Muscle of back (tissue), 3 donors: ENCODE measurements at regions not wholly inside any gene's neighbourhood (a gene's known extent, or its start where the extent isn't known, plus 50 kb on each side); places are given as distances from the start of the nearest gene placed in this dataset.

Source experiments
- DNase-seq, 3 donors: peaks; one replicate each; pipeline versions ENCODE4 v3.0.0 to v3.0.0-alpha.2; 2013

DNA sequence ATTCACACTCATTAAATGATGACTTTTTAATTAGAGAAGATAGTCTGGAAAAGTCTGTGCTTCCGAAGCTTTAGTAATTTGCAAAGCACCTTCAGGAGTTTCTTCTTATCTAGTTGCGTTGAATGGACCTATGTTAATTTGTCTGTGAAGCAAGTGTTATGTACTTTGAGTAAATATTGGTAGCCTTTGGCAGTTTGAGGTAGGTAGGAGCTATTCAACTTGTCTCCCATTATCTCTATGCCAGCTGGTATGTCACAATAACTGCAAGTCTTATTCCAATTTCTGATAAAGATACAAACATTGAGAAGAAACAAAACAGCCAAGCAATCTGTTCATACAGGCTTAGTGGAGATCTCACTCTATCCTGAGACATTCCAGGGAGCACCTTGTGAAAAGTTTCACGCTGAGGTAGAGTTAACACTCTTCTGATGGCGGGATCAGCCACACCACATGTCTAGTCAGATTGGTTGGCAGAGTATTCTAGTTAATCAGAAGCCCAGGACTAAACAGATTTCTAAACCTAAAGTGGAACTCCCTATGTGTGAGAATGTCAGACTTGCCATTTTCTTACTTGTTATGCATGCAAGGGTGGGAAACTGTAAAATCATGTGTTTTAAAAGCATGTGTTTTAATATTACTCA, 219.8 kb upstream of the MANEA start:
- no peak for DNase-seq

DNA sequence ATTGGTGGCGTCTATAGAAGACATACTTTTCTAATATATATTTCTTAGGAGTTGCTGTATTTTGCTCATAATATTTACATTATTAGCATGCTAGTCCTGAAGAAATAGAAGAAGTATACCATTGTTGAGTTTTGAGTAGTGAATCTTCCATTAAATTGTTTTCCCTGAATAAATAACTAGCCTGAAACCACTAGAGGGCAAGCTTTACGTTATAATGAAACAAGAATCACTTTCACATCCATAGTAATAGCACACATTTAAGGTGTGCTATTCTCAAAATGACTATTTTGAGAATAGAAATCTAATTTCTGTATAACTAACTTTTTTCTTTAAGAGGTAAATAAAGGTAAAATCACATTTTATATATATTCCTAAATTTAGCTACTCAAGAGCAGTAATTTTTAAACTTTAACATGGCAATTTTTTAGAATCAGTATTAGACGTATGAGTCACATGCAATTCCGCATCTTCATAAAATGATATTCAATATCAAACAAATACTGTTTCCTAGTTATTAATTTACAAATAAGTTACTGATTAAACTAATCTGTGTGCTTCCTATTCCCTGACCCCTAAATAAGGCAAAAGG, 213.2 kb upstream of the MANEA start:
- DNase-seq: peak in 1 of 3 donors; percentile 7

DNA sequence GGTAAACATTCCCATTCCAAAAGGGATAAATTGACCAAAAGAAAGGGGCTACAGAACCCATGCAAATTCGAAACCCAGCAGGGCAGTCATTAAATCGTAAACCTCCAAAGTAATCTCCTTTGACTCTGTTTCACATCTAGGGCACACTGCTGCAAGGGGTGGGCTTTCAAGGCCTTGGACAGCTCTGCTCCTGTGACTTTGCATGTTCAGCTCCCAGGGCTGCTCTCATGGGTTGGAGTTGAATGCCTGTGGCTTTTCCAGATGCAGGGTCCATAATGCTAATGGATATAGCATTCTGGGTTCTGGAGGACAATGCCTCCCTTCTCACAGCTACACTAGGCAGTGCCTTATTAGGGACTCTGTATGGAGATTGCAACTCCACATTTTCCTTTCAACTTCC, 211.9 kb upstream of the MANEA start:
- no peak for DNase-seq

DNA sequence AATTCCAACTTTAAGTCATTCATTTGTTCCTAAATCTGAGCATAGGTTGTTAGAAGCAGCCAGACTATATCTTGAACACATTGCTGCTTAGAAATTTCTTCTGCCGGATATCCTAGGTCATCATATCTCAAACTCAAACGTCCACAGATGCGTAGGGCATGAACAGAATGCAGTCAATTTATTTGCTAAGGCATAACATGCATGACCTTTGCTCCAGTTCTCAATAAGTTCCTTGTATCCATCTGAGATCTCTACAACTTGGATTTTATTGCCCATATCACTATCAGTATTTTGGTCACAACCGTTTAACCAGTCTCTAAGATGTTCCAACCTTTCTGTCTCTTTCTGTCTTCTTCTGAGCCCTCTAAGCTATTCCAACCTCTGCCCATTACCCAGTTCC, 210.9 kb upstream of the MANEA start:
- DNase-seq: no peak

DNA sequence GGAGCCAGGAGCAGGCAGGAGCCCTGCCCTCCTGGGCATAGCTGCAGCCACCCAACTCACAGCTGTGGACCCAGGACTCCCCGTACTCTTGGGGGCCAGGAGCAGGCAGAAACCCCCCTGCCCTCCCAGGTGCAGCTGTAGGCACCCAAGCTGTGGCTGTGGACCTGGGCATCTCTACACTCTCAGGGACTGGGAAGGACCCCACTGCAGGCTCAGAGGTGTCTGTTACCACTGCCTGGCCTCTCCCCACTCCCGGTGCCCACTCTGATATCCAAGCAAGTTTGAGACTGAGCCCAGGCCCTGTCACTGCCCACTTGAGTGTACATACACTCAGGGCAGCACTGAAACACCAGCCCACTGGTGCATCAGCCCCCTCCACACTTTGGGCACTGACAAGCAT, 193.5 kb upstream of the MANEA start:
- no peak for DNase-seq

DNA sequence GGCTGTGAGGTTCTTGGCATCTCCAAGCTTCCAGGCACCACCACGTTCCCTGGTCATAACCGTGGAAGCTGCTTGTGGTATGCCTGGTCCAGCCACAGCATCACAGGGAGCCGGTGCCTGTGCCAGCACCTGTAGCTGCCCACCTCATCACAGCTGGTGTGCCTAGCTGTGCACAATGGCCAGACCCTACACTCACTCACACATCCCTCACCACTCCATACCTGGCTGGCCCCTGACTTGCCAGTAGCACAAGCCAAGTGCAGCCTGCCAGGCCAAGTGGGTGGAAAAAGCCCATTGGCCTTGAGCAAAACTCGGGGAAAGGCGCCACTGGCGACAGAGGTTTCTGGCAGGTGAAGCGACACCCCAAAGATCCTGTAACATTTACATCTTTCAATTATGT, 192.3 kb upstream of the MANEA start:
- no peak for DNase-seq

DNA sequence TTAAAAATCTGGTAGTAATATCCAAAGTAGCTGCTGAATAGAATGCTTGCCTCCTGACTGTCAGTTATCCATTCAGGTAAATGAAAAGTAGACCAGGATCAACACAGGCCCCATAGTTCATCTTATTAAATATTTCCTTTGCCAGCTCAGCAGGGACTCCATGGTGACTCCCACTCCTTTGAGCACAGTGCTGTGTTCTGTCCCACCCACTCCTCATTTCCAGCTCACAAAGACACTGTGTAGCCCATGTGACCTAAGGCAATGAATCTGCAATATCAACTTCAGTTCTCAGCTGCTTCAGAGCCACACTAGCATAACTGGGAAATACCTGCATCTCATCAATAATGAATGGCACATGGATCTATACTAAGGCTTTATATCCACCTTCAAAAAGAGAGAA, 189.5 kb upstream of the MANEA start:
- no peak for DNase-seq

DNA sequence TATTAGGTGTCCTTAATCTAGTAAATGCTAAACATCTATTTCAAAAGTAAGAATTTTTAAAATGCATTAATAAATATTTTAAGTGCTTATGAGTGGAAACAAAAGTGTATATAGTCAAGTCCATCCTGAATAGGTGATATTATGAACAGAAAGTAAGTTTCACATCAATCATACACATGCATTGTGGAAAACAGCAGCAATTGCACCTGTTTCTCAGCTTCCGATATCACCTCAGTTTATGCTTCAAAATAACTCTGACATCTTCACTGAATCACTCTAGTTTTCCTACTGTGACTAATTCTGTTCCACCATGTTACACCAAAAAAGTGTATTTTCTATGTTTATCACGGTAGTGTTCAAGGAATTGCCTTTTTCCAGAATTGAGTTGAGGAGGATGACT, 172.6 kb upstream of the MANEA start:
- no peak for DNase-seq

DNA sequence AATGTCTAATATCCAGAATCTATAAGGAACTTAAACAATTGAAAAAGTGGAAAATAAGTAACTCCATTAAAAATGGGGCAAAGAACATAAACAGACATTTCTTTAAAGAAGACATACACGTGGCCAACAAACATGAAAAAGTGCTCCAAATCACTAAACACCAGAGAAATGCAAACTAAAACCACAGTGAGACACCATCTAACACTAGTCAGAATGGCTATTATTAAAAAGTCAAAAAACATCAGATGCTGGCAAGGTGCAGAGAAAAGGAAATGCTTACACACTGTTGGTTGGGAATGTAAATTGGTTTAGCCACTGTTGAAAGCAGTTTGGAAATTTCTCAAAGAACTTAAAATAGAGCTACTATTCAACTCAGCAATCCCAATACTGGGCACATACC, 169.2 kb upstream of the MANEA start:
- no peak for DNase-seq

DNA sequence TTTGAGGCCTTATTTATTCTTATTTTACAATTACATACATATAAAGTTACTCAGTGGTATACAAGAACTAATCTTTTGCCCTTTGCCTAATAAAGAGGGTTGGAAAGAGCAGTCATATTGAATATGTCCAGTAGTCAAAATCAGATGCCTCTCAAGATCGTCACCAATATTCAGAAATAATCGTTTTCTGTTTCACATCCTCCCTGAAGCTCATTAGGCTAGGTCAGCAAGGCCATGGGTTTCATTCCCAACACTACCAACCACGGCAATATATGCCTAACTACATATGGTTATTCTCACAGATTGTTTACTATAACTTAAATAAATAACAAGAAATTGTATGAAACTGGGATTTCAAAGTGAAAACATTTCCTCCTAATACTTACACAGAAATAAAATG, 167.2 kb upstream of the MANEA start:
- no peak for DNase-seq

DNA sequence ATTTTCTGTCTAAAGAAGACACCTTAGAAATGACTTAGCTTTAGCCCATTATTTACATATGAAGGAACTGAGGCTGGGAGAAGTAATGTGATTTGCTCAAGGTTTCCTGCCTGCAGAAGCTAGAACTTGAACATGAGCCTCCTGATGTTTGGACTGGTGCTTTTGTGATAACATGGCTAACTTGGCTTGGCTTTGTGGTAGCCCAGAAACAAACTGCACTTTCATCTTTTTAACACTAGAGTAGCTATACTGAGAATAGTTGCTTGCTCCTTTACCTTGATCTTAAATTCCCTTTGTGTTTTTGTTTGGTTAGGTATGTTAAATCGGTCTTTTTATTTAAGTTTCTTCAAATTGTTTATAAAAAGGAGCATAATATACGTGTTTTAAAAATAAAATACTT, 163.5 kb upstream of the MANEA start:
- no peak for DNase-seq

DNA sequence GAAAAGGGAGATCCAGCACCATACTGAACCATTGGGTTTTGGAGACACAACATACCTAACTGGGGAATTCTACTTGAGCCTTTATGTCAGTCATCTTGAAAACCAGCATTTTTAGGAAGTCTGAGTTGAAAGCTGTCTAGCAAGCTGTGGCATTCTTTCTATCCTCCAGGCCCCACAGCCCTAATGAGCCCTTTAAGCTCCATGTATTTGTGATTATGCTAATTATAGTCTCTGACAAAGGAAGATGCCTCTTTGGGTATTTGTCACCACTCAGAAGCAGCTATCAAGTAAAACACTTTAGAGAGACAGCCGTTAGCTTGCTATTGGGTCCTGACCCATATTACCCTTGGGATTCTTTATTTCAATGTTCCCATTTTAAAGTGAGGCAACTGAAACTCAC, 159.5 kb upstream of the MANEA start:
- no peak for DNase-seq

DNA sequence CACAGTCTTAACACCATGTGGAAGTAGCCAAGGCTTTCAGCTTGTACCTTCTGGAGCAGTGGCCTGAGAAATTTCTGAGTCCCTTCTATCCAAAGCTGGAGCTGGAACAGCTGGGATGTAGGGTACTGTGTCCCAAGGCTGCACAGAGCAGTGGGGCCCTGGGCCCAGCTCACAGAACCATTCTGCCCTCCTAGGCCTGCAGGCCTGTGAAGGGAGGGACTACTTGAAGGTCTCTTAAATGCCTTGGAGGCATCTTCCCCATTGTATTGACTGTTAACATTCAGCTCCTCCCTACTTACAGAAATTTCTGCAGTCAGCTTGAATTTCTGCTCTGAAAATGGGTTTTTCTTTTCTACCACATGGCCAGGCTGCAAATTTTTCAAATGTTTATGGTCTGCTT, 156.5 kb upstream of the MANEA start:
- no peak for DNase-seq

DNA sequence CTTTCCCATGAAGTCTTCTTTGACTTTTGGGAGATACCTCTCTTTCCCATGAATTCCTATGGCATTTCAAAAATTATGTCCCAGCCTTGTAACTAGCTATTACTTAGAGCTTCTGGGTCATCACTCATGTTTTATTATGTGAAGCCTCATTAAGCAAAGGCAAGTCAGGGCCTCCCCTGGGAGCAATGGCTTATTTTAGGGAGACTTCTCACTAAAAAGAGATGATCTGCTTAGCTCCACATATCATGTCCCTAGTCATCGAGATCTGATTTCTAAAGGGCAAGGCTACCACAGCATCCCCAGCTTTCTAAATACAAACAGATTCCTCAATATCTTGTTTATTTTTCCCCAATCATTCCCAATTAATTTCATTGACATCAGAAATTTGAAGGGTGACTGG, 154.0 kb upstream of the MANEA start:
- no peak for DNase-seq

DNA sequence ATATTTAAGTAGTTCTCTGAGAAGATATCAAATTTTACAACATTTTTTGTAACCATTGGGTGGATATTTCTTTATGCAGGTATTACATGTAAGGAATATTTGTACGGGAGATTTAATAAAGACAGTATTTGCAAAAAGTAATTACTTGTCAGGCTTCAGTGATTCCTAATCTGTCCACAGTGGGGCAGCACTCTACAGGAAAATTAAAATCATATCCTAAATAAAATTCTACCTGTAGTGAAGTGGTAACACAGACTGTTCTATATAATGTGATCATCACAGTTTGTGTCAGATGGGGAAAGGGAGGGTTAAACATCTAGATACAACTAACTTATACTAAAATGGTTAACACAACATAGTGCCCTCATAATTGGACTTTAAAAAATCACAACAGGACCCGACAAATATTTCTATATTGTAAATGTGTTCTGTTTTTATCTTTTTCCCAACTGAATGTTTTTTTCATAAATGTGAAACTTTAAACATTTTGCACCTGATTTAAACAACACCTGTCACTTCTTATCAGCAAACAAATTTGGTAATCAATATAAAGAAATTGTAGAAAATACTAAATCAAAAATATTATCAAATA, 145.6 kb upstream of the MANEA start:
- peak; percentile 5 to 39 (median 35) for DNase-seq

DNA sequence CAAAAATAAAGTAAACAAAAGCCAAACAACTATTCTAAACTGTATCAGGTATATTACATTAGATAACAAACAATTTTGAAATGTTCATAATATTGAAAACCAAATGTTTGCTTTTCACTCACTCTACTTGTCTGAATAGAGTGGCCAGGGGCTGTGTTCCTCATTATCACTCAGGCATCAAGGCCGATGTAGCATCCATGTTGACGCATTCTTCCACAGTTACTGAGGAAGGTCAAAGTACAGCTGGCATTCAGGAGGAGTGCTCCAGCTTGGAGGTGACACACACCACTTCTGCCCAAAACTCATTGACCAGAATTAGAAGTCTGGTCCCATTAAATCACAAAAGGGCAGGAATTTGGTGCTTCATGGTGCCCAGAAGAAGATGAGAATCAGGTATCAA, 137.6 kb upstream of the MANEA start:
- DNase-seq: no peak

DNA sequence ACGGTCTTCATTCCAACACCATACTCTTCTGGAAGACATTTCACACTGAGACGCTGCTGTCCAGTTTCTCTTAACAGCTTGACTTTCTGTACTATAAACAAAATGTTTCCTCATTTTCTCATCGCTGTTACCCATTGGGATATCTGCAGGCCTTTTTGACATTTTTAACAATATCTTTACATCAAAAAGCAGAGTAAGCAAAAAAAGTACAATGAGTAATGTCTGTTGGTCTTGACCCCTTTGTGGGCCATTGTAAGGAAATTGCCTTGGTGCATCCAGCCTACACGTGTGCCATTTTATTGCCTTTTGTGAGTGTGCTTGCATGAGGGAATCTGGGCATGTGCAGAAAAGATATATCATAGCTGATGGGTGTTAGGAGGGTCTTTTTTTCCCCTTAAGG, 129.1 kb upstream of the MANEA start:
- no peak for DNase-seq

DNA sequence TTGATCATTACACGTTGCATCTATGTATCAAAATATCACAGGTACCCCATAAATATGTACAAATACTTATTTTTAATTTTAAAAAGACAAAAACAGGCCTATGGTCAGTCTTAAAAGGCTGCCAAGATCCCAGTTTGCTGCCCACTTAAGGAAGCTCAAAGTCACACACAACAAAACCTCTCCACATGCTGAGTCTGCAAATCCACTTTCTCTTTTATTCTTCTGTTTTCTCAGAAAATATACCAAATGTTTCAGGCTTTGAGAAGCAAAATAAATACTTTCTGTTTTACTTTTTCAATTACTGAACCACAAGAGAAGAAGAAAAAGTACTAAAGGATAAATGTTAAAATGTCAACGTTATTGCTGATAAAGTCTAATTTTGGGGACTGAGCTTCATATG, 107.8 kb upstream of the MANEA start:
- DNase-seq: no peak

DNA sequence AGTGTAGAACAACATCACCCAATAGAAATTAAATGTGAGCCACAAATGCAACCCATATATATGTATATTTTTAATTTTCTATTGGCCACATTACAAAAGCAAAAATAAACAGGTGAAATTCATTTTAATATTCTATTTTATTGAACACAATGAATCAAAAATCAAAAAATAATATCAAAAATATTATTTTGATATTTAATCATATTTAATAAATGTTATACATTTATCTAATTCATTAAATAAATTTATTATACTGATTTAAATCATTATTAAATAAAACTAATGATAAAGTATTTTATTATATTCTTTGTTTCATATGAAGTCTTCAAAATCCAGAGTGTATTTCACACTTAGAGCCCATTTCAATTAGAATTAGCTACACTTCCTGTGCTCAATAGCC, 98.4 kb upstream of the MANEA start:
- no peak for DNase-seq

DNA sequence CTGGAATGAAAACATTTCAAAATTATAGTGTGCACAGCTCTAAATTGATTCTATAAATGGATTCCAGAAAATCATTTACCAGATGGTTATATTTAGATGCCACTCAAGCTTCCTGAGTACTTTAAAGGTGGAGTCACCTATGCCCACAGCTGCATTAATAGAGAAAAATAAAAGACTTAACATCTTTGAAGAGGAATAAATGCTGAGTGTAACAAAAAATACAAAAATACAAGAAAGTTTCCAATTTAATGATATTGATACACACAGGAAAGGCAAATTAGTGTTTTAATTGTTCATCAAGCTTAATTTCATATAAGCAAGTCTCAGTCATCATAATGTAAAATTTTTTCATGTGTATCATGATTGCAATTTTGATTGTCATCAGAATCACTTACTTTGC, 89.5 kb upstream of the MANEA start:
- no peak for DNase-seq

DNA sequence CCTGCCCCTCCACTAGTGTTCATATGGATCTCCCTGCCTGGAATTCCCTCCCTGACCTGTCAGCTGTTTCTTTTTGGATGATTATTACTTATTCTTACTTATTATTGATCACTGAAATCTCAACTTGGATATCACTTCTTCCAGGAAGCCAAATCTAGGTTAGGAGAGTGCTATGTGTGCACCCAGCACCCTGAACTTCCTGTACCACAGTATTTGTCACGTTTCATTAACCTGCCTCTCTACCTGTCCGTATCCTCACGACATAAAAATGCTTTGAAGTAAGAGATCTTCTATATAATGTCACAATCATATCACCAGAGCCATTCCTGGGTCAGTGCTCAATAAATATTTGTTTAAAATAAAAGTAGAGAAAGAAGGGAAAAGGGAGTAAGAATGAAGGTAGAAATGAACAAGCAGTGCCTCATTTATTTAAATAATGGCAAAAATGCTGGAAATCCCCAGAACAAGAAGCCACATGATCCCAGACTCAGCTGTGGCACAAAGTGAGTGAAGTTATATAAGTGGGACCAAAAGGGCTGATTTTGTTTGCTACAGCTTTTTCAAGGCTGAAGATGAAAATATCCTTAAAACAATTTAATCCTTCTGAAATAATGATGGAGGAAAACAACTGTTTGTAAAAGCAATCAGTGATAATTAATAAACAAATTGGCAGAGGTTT, 88.0 kb upstream of the MANEA start:
- DNase-seq: no peak

DNA sequence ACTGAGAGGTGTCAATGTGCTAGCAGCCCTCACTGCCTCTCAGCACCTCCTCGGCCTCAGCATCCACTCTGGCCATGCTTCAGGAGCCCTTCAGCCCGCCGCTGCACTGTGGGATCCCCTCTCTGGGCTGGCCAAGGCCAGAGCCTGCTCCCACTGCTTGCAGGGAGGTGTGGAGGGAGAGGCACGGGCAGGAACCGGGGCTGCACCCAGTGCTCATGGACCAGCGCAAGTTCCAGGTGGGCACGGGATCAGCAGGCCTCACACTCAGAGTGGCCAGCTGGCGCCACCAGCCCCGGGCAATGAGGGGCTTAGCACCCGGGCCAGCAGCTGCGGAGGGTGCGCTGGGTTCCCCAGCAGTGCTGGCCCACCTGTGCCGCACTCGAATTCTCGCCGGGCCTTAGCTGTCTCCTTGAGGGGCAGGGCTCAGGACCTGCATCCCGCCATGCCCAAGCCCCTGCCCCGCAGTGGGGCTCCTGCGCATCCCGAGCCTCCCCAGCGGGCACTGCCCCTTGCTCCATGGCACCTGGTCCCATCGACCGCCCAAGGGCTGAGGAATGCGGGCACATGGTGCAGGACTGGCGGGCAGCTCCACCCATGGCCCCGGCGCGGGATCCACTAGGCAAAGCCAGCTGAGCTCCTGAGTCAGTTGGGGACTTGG, 80.4 kb upstream of the MANEA start:
- DNase-seq: no peak
